A673 (cell line): ENCODE measurements at regions not wholly inside any gene's neighbourhood (a gene's known extent, or its start where the extent isn't known, plus 50 kb on each side); places are given as distances from the start of the nearest gene placed in this dataset.

Experiments
- BruUV-seq: library from RNA; stranded (reverse); fragments of 400-500 nt; replicated peaks from 2 replicates; lab custom pipeline; 2021; lab: Mats Ljungman, UMichigan
- CTCF ChIA-PET: fragments of 300-600 bp; sonication (Branson Sonifier 250); formaldehyde crosslinking; loops from one replicate; lab custom pipeline; 2022; ENCODE audit warnings: antibody characterized with exemption; lab: Charles Lee
- POLR2A ChIA-PET: fragments of 300-600 bp; sonication (Branson Sonifier 250); formaldehyde crosslinking; loops from one replicate; lab custom pipeline; 2022; ENCODE audit warnings: antibody characterized with exemption; ENCODE audit not compliant: low non-redundant PET; lab: Charles Lee
- DNase-seq: peaks from one replicate; pipeline ENCODE4 v3.0.0-alpha.2; 2015; ENCODE audit warnings: low spot score
- H3K27ac ChIP-seq: fragments of 200-600 bp; sonication (generic); 2 replicates; pipeline ENCODE4 v1.5.1; 2016; ENCODE audit warnings: mixed run types, low read depth, mild to moderate bottlenecking, mixed read lengths, antibody characterized with exemption, low read length; ENCODE audit not compliant: poor library complexity, severe bottlenecking
- H3K27me3 ChIP-seq: fragments of 200-600 bp; sonication (generic); replicated peaks from 2 replicates; pipeline ENCODE4 v1.6.1; 2017; ENCODE audit warnings: mixed run types, low read depth, mild to moderate bottlenecking, mixed read lengths, antibody characterized with exemption, low read length; ENCODE audit not compliant: insufficient read depth, poor library complexity
- H3K36me3 ChIP-seq: fragments of 200-600 bp; sonication (generic); 2 replicates; pipeline ENCODE4 v1.6.1; 2016; ENCODE audit warnings: mixed run types, mild to moderate bottlenecking, mixed read lengths, antibody characterized with exemption, low read length; ENCODE audit not compliant: insufficient read depth, poor library complexity, severe bottlenecking
- H3K4me1 ChIP-seq: fragments of 200-600 bp; sonication (generic); 2 replicates; pipeline ENCODE4 v1.6.1; 2017; ENCODE audit warnings: mixed run types, mild to moderate bottlenecking, mixed read lengths, antibody characterized with exemption, low read length; ENCODE audit not compliant: insufficient read depth, poor library complexity, severe bottlenecking
- H3K4me3 ChIP-seq: fragments of 200-600 bp; sonication (generic); 2 replicates; pipeline ENCODE4 v1.5.1; 2016; ENCODE audit warnings: low read depth, mixed run types, mild to moderate bottlenecking, mixed read lengths, low read length; ENCODE audit not compliant: poor library complexity, severe bottlenecking
- H3K9me3 ChIP-seq: fragments of 200-600 bp; sonication (generic); 2 replicates; pipeline ENCODE4 v1.6.1; 2016; ENCODE audit warnings: mixed run types, low read depth, mild to moderate bottlenecking, mixed read lengths, antibody characterized with exemption, low read length; ENCODE audit not compliant: poor library complexity, severe bottlenecking
- EZH2 ChIP-seq: fragments of 200-600 bp; sonication (generic); IDR thresholded peaks from 2 replicates; pipeline ENCODE4 v1.6.1; 2017; ENCODE audit warnings: borderline replicate concordance, low read depth, mild to moderate bottlenecking, mixed read lengths, antibody characterized with exemption, low read length; ENCODE audit not compliant: poor library complexity, severe bottlenecking
- intact Hi-C: fragments of 100-400 bp; cut with micrococcal nuclease; formaldehyde crosslinking; loops from one replicate; pipeline ENCODE4 v1.10.0; 2022; ENCODE audit not compliant: unreplicated experiment
- TF ChIP-seq, protein P1 (sequence below): fragments of 300-800, 200-600 bp; sonication (generic); conservative IDR thresholded peaks from 2 replicates; pipeline ENCODE4 v1.5.1; 2017; ENCODE audit warnings: low read depth, mild to moderate bottlenecking, antibody characterized with exemption, low read length, moderate library complexity, mixed read lengths

DNA sequence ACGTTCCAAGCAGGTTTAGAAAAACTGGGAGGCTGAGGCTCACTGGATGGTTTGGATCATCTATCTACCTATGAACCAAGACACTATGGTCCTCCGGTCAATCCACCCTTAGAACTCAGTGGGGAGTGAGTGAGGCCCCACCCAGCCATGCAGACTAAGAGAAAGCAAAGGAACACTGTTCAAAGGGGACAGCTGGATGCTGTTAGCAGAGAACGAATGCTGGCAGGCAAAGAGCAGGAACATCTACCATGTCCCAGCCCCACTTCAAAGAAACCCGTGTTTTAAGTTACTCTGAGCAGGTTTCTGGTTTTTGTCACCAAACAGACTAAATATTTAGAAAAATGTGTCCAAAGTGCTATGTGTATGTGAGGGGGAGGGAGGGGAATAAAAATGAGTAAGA lies 183.4 kb upstream of the XYLT1 start:
- TF ChIP-seq, protein P1, sequence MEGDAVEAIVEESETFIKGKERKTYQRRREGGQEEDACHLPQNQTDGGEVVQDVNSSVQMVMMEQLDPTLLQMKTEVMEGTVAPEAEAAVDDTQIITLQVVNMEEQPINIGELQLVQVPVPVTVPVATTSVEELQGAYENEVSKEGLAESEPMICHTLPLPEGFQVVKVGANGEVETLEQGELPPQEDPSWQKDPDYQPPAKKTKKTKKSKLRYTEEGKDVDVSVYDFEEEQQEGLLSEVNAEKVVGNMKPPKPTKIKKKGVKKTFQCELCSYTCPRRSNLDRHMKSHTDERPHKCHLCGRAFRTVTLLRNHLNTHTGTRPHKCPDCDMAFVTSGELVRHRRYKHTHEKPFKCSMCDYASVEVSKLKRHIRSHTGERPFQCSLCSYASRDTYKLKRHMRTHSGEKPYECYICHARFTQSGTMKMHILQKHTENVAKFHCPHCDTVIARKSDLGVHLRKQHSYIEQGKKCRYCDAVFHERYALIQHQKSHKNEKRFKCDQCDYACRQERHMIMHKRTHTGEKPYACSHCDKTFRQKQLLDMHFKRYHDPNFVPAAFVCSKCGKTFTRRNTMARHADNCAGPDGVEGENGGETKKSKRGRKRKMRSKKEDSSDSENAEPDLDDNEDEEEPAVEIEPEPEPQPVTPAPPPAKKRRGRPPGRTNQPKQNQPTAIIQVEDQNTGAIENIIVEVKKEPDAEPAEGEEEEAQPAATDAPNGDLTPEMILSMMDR = no peak
- no peak for TF ChIP-seq EZH2
- H3K4me3 ChIP-seq = no peak overlapping the region
- CTCF ChIA-PET = no interaction called here
- DNase-seq = no peak
- POLR2A ChIA-PET = no interaction called here
- BruUV-seq = no TSS peak
- H3K27ac ChIP-seq = no peak overlapping the region
- intact Hi-C loops = no loop called here
- no peaks in the 10 kb centered on the region for H3K27me3 ChIP-seq
- H3K9me3 ChIP-seq = no peaks in the 10 kb centered on the region
- no peaks in the 10 kb centered on the region for H3K4me1 ChIP-seq
- no peaks in the 10 kb centered on the region for H3K36me3 ChIP-seq

DNA sequence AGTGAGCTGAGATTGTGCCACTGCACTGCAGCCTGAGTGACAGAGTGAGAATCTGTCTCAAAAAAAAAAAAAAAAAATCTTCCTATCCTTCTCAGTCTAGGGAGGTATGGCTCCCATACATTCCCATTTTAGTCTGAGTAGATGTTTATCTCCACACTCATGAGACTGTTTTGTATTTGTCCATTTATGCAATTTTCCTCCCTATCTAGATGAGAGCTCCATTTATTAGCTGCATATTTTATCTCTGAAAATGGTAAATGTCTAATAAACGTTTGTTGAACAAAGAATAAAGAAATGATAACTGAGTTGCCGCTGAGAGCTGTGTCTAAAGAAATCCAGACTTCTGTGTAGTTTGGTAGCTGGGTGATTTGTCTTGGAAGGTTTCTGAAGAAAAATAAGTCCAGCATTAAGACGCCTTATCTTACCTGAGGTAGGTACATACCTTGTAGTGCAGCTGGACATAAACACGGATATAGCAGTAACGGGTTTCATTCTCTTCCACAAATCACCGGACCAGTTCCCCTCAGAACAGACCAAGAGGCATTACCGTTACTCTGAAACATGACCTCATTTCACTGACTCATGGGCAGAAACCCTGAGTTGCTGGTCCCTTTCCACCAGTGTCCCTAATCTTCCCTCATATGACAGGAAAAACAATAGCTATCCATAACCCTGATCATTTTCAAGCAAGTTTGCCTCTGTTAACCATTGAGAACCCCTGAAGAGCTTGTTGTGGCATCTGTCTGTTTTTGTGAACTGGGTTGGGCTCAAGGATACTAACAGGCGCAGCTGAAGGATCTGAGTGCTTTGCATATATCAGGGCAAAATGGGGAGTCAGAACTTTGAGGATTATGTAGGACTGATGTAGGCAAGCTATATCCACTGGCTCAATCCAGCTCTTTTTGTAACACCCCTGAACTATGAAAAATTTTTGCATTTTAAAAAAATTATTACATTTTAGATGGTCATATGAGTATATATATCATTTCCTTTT lies 177.4 kb upstream of the XYLT1 start:
- H3K36me3 ChIP-seq = no peaks in the 10 kb centered on the region
- ChIA-PET CTCF (no interaction called here), POLR2A (no interaction called here)
- H3K27ac ChIP-seq = no peak overlapping the region
- no TSS peak for BruUV-seq
- no peak overlapping the region for H3K4me3 ChIP-seq
- peaks cover 4% of the 10 kb centered on the region for H3K9me3 ChIP-seq
- intact Hi-C loops = no loop called here
- TF ChIP-seq EZH2 = no peak
- TF ChIP-seq, protein P1 = no peak
- no peaks in the 10 kb centered on the region for H3K27me3 ChIP-seq
- no peak for DNase-seq
- no peaks in the 10 kb centered on the region for H3K4me1 ChIP-seq

DNA sequence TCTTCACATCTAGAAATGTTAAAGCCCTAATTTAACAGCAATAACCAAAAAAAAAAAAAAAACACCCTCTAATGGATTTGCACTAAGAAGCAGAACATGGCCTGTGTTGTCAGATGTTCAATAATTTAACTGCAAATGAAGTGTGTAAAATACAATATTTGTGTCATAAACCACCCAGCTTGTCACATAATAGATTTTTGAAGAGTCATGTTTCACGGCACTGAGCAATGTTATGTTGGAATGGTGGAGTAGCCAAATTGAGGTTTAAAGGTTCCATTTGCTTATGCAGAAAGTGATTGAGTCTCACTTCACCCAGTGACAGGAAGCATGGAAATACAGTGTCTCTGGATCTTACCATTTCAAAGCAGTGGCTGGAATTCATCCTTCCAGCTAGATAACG lies 173.2 kb upstream of the XYLT1 start:
- CTCF ChIA-PET = no interaction called here
- no peak overlapping the region for H3K27ac ChIP-seq
- TF ChIP-seq, protein P1 = no peak
- TF ChIP-seq EZH2 = no peak
- H3K4me3 ChIP-seq = no peak overlapping the region
- peaks cover 4% of the 10 kb centered on the region for H3K9me3 ChIP-seq
- intact Hi-C loops = no loop called here
- no TSS peak for BruUV-seq
- DNase-seq = no peak
- no peaks in the 10 kb centered on the region for H3K4me1 ChIP-seq
- no peaks in the 10 kb centered on the region for H3K27me3 ChIP-seq
- POLR2A ChIA-PET = no interaction called here
- no peaks in the 10 kb centered on the region for H3K36me3 ChIP-seq
